ENCODE measurements at regions not wholly inside any gene's neighbourhood (a gene's known extent, or its start where the extent isn't known, plus 50 kb on each side); places are given as distances from the start of the nearest gene placed in this dataset.

GRCh38 chr1:177849130-177849529 lies 120.7 kb downstream of the SEC16B start:
- H3K27ac ChIP-seq (ENCODE audit: low read length, poor library complexity, severe bottlenecking) = no peak overlapping the region
- no peak overlapping the region for H3K23ac ChIP-seq (ENCODE audit: low read length in 2 of 2)
- H3K4me2 ChIP-seq (ENCODE audit: low read length, poor library complexity, severe bottlenecking) = no peak overlapping the region
- no peak overlapping the region for H2BK15ac ChIP-seq (ENCODE audit: low read depth, poor library complexity, severe bottlenecking)
- no peaks in the 10 kb centered on the region for H3K27me3 ChIP-seq (ENCODE audit: control insufficient read depth in 1 of 2, insufficient read depth in 1 of 2, low read length in 2 of 2)
- no peak overlapping the region for H3K9ac ChIP-seq (ENCODE audit: low read length)
- H3K4me1 ChIP-seq (ENCODE audit: control insufficient read depth, insufficient read depth, low read depth, low read length) = no peaks in the 10 kb centered on the region
- H4K91ac ChIP-seq (ENCODE audit: low read length) = no peak overlapping the region
- H3K18ac ChIP-seq (ENCODE audit: low read depth in 1 of 2, low read length in 2 of 2) = no peak overlapping the region
- H3K4ac ChIP-seq (ENCODE audit: low read depth in 1 of 2, low read length in 2 of 2) = no peak overlapping the region
- H2AFZ ChIP-seq (ENCODE audit: low read depth, low read length) = no peak overlapping the region
- no peak for DNase-seq
- no peak overlapping the region for H2AK5ac ChIP-seq (ENCODE audit: low read length, severe bottlenecking)
- H3K36me3 ChIP-seq (ENCODE audit: control insufficient read depth in 1 of 2, insufficient read depth in 2 of 2, low read depth in 1 of 2, low read length in 2 of 2) = no peaks in the 10 kb centered on the region
- no peak overlapping the region for H4K8ac ChIP-seq (ENCODE audit: low read length)
- H3K79me1 ChIP-seq (replicated peaks; ENCODE audit: low read length, poor library complexity, severe bottlenecking) = no peaks in the 10 kb centered on the region
- H2BK120ac ChIP-seq (ENCODE audit: low read depth, low read length) = no peak overlapping the region
- H2BK12ac ChIP-seq (ENCODE audit: low read length in 2 of 2) = no peak overlapping the region
- H3K9me3 ChIP-seq (ENCODE audit: control insufficient read depth, low read length) = no peaks in the 10 kb centered on the region
- no peak overlapping the region for H2BK5ac ChIP-seq (ENCODE audit: low read depth, low read length, poor library complexity, severe bottlenecking)
- H3K14ac ChIP-seq (ENCODE audit: low read length in 2 of 2) = no peak overlapping the region
- no peak overlapping the region for H3K4me3 ChIP-seq (ENCODE audit: insufficient read depth in 1 of 2, low read depth in 1 of 2, low read length in 2 of 2)

- Histone ChIP-seq H3K4me2 (ENCODE audit: low read length, poor library complexity, severe bottlenecking) (no peak overlapping the region), H2AFZ (ENCODE audit: low read depth, low read length) (no peak overlapping the region), H3K79me1 (replicated peaks; ENCODE audit: low read length, poor library complexity, severe bottlenecking) (no peaks in the 10 kb centered on the region), H3K4ac (ENCODE audit: low read depth in 1 of 2, low read length in 2 of 2) (no peak overlapping the region), H4K8ac (ENCODE audit: low read length) (no peak overlapping the region), H3K9me3 (ENCODE audit: control insufficient read depth, low read length) (no peaks in the 10 kb centered on the region), H3K27me3 (ENCODE audit: control insufficient read depth in 1 of 2, insufficient read depth in 1 of 2, low read length in 2 of 2) (no peaks in the 10 kb centered on the region), H3K4me1 (ENCODE audit: control insufficient read depth, insufficient read depth, low read depth, low read length) (no peaks in the 10 kb centered on the region), H2BK5ac (ENCODE audit: low read depth, low read length, poor library complexity, severe bottlenecking) (no peak overlapping the region), H3K23ac (ENCODE audit: low read length in 2 of 2) (no peak overlapping the region), H2BK120ac (ENCODE audit: low read depth, low read length) (no peak overlapping the region), H3K14ac (ENCODE audit: low read length in 2 of 2) (no peak overlapping the region), H3K27ac (ENCODE audit: low read length, poor library complexity, severe bottlenecking) (no peak overlapping the region), H3K18ac (ENCODE audit: low read depth in 1 of 2, low read length in 2 of 2) (no peak overlapping the region), H3K9ac (ENCODE audit: low read length) (no peak overlapping the region), H4K91ac (ENCODE audit: low read length) (no peak overlapping the region), H2BK12ac (ENCODE audit: low read length in 2 of 2) (no peak overlapping the region), H2BK15ac (ENCODE audit: low read depth, poor library complexity, severe bottlenecking) (no peak overlapping the region), H2AK5ac (ENCODE audit: low read length, severe bottlenecking) (no peak overlapping the region), H3K4me3 (ENCODE audit: insufficient read depth in 1 of 2, low read depth in 1 of 2, low read length in 2 of 2) (no peak overlapping the region), H3K36me3 (ENCODE audit: control insufficient read depth in 1 of 2, insufficient read depth in 2 of 2, low read depth in 1 of 2, low read length in 2 of 2) (no peaks in the 10 kb centered on the region)
- WGBS = 69% methylated on average over 4 of the region's 4 CpGs
- no peak for DNase-seq
Observed at GRCh38 chr1:177848577-177848976, 121.3 kb downstream of the SEC16B start.

- no peak overlapping the region for H3K9ac ChIP-seq (ENCODE audit: low read length)
Observed at GRCh38 chr1:177847843-177848242, 122.0 kb downstream of the SEC16B start.

GRCh38 chr1:177838907-177839485 lies 130.9 kb downstream of the SEC16B start:
- no peaks in the 10 kb centered on the region for H3K79me1 ChIP-seq (replicated peaks; ENCODE audit: low read length, poor library complexity, severe bottlenecking)
- no peaks in the 10 kb centered on the region for H3K4me1 ChIP-seq (ENCODE audit: control insufficient read depth, insufficient read depth, low read depth, low read length)
- H2BK5ac ChIP-seq (ENCODE audit: low read depth, low read length, poor library complexity, severe bottlenecking) = no peak overlapping the region
- H3K14ac ChIP-seq (ENCODE audit: low read length in 2 of 2) = no peak overlapping the region
- no peaks in the 10 kb centered on the region for H3K9me3 ChIP-seq (ENCODE audit: control insufficient read depth, low read length)
- no peak overlapping the region for H3K4me3 ChIP-seq (ENCODE audit: insufficient read depth in 1 of 2, low read depth in 1 of 2, low read length in 2 of 2)
- no peak overlapping the region for H3K4ac ChIP-seq (ENCODE audit: low read depth in 1 of 2, low read length in 2 of 2)
- H3K9ac ChIP-seq (ENCODE audit: low read length) = no peak overlapping the region
- WGBS = 82% methylated on average over 7 of the region's 8 CpGs
- no peak overlapping the region for H2AK5ac ChIP-seq (ENCODE audit: low read length, severe bottlenecking)
- no peak overlapping the region for H4K91ac ChIP-seq (ENCODE audit: low read length)
- H3K18ac ChIP-seq (ENCODE audit: low read depth in 1 of 2, low read length in 2 of 2) = no peak overlapping the region
- no peak for DNase-seq
- no peak overlapping the region for H2BK15ac ChIP-seq (ENCODE audit: low read depth, poor library complexity, severe bottlenecking)
- H3K23ac ChIP-seq (ENCODE audit: low read length in 2 of 2) = no peak overlapping the region
- no peaks in the 10 kb centered on the region for H3K36me3 ChIP-seq (ENCODE audit: control insufficient read depth in 1 of 2, insufficient read depth in 2 of 2, low read depth in 1 of 2, low read length in 2 of 2)
- H3K4me2 ChIP-seq (ENCODE audit: low read length, poor library complexity, severe bottlenecking) = no peak overlapping the region
- no peak overlapping the region for H3K27ac ChIP-seq (ENCODE audit: low read length, poor library complexity, severe bottlenecking)
- H2BK120ac ChIP-seq (ENCODE audit: low read depth, low read length) = no peak overlapping the region
- H2AFZ ChIP-seq (ENCODE audit: low read depth, low read length) = no peak overlapping the region
- H2BK12ac ChIP-seq (ENCODE audit: low read length in 2 of 2) = no peak overlapping the region
- peaks cover 11 to 14% of the 10 kb centered on the region in 2 experiments for H3K27me3 ChIP-seq (ENCODE audit: control insufficient read depth in 1 of 2, insufficient read depth in 1 of 2, low read length in 2 of 2)
- H4K8ac ChIP-seq (ENCODE audit: low read length) = no peak overlapping the region

More at GRCh38 chr1:177847843-177848242, 122.0 kb downstream of the SEC16B start:
- Histone ChIP-seq H3K36me3 (ENCODE audit: control insufficient read depth in 1 of 2, insufficient read depth in 2 of 2, low read depth in 1 of 2, low read length in 2 of 2) (no peaks in the 10 kb centered on the region), H2AFZ (ENCODE audit: low read depth, low read length) (no peak overlapping the region), H3K27ac (ENCODE audit: low read length, poor library complexity, severe bottlenecking) (no peak overlapping the region), H3K4me1 (ENCODE audit: control insufficient read depth, insufficient read depth, low read depth, low read length) (no peaks in the 10 kb centered on the region), H3K79me1 (replicated peaks; ENCODE audit: low read length, poor library complexity, severe bottlenecking) (no peaks in the 10 kb centered on the region), H3K4ac (ENCODE audit: low read depth in 1 of 2, low read length in 2 of 2) (no peak overlapping the region), H2BK120ac (ENCODE audit: low read depth, low read length) (no peak overlapping the region), H3K14ac (ENCODE audit: low read length in 2 of 2) (no peak overlapping the region), H4K8ac (ENCODE audit: low read length) (no peak overlapping the region), H3K9me3 (ENCODE audit: control insufficient read depth, low read length) (no peaks in the 10 kb centered on the region), H3K4me2 (ENCODE audit: low read length, poor library complexity, severe bottlenecking) (no peak overlapping the region), H4K91ac (ENCODE audit: low read length) (no peak overlapping the region), H3K23ac (ENCODE audit: low read length in 2 of 2) (no peak overlapping the region), H2BK5ac (ENCODE audit: low read depth, low read length, poor library complexity, severe bottlenecking) (no peak overlapping the region), H3K27me3 (ENCODE audit: control insufficient read depth in 1 of 2, insufficient read depth in 1 of 2, low read length in 2 of 2) (no peaks in the 10 kb centered on the region), H3K4me3 (ENCODE audit: insufficient read depth in 1 of 2, low read depth in 1 of 2, low read length in 2 of 2) (no peak overlapping the region), H2BK12ac (ENCODE audit: low read length in 2 of 2) (no peak overlapping the region), H2BK15ac (ENCODE audit: low read depth, poor library complexity, severe bottlenecking) (no peak overlapping the region), H2AK5ac (ENCODE audit: low read length, severe bottlenecking) (no peak overlapping the region), H3K18ac (ENCODE audit: low read depth in 1 of 2, low read length in 2 of 2) (no peak overlapping the region)
- WGBS = 56% methylated on average over 3 of the region's 5 CpGs
- DNase-seq = peak; percentile 6

All from mesenchymal stem cell (in vitro differentiated cells and primary cell).